ENCODE measurements at regions not wholly inside any gene's neighbourhood (a gene's known extent, or its start where the extent isn't known, plus 50 kb on each side); places are given as distances from the start of the nearest gene placed in this dataset.

GRCh38 chr4:32735856-32736590, 2015.9 kb downstream of the PCDH7 start:
- Histone ChIP-seq H3K9me3 (ENCODE audit: insufficient read depth, low read length) (no peaks in the 10 kb centered on the region), H3K9ac (ENCODE audit: insufficient read length, low read depth) (no peak overlapping the region), H3K27me3 (ENCODE audit: insufficient read depth, insufficient read length) (no peaks in the 10 kb centered on the region), H3K36me3 (ENCODE audit: insufficient read depth, insufficient read length, low read length) (no peaks in the 10 kb centered on the region), H3K4me1 (ENCODE audit: insufficient read depth, insufficient read length) (no peaks in the 10 kb centered on the region), H3K4me3 (ENCODE audit: insufficient read length, low read depth) (no peak overlapping the region)
- no peak for TF ChIP-seq SUZ12 (IDR thresholded peaks at IDR 0.05; ENCODE audit: extremely low read depth, insufficient read depth, insufficient read length)
- no peak for TF ChIP-seq YY1 (IDR thresholded peaks at IDR 0.05; ENCODE audit: insufficient read depth, insufficient read length)
- no peak for TF ChIP-seq ZNF274 (IDR thresholded peaks at IDR 0.05; ENCODE audit: low read depth, low read length)
- no peak for DNase-seq (ENCODE audit: low read depth, low spot score)

GRCh38 chr4:32744211-32744610, 2024.0 kb downstream of the PCDH7 start:
- TF ChIP-seq YY1 (IDR thresholded peaks at IDR 0.05; ENCODE audit: insufficient read depth, insufficient read length) (no peak), SUZ12 (IDR thresholded peaks at IDR 0.05; ENCODE audit: extremely low read depth, insufficient read depth, insufficient read length) (no peak)
- Histone ChIP-seq H3K27me3 (ENCODE audit: insufficient read depth, insufficient read length) (no peaks in the 10 kb centered on the region), H3K36me3 (ENCODE audit: insufficient read depth, insufficient read length, low read length) (no peaks in the 10 kb centered on the region), H3K9me3 (ENCODE audit: insufficient read depth, low read length) (no peaks in the 10 kb centered on the region), H3K4me1 (ENCODE audit: insufficient read depth, insufficient read length) (no peaks in the 10 kb centered on the region), H3K9ac (ENCODE audit: insufficient read length, low read depth) (no peak overlapping the region), H3K4me3 (ENCODE audit: insufficient read length, low read depth) (no peak overlapping the region)
- DNase-seq (ENCODE audit: low read depth, low spot score), result no peak

GRCh38 chr4:32745351-32745750, 2025.2 kb downstream of the PCDH7 start:
- no peak for TF ChIP-seq ZNF274 (IDR thresholded peaks at IDR 0.05; ENCODE audit: low read depth, low read length)
- no peak for TF ChIP-seq YY1 (IDR thresholded peaks at IDR 0.05; ENCODE audit: insufficient read depth, insufficient read length)
- TF ChIP-seq SUZ12 (IDR thresholded peaks at IDR 0.05; ENCODE audit: extremely low read depth, insufficient read depth, insufficient read length), result no peak
- Histone ChIP-seq H3K4me1 (ENCODE audit: insufficient read depth, insufficient read length) (no peaks in the 10 kb centered on the region), H3K4me3 (ENCODE audit: insufficient read length, low read depth) (no peak overlapping the region), H3K9ac (ENCODE audit: insufficient read length, low read depth) (no peak overlapping the region), H3K9me3 (ENCODE audit: insufficient read depth, low read length) (no peaks in the 10 kb centered on the region), H3K36me3 (ENCODE audit: insufficient read depth, insufficient read length, low read length) (no peaks in the 10 kb centered on the region), H3K27me3 (ENCODE audit: insufficient read depth, insufficient read length) (no peaks in the 10 kb centered on the region)
- DNase-seq (ENCODE audit: low read depth, low spot score), result no peak

- no peak overlapping the region for H3K9ac ChIP-seq (ENCODE audit: insufficient read length, low read depth)
- TF ChIP-seq YY1 (IDR thresholded peaks at IDR 0.05; ENCODE audit: insufficient read depth, insufficient read length) (no peak), ZNF274 (IDR thresholded peaks at IDR 0.05; ENCODE audit: low read depth, low read length) (no peak), SUZ12 (IDR thresholded peaks at IDR 0.05; ENCODE audit: extremely low read depth, insufficient read depth, insufficient read length) (no peak)
- DNase-seq (ENCODE audit: low read depth, low spot score), result no peak
- no peak overlapping the region for H3K4me3 ChIP-seq (ENCODE audit: insufficient read length, low read depth)
- H3K36me3 ChIP-seq (ENCODE audit: insufficient read depth, insufficient read length, low read length), result no peaks in the 10 kb centered on the region
- no peaks in the 10 kb centered on the region for H3K4me1 ChIP-seq (ENCODE audit: insufficient read depth, insufficient read length)
- no peaks in the 10 kb centered on the region for H3K27me3 ChIP-seq (ENCODE audit: insufficient read depth, insufficient read length)
- H3K9me3 ChIP-seq (ENCODE audit: insufficient read depth, low read length), result no peaks in the 10 kb centered on the region
These were observed 2027.9 kb downstream of the PCDH7 start for GRCh38 chr4:32748061-32748460.

- TF ChIP-seq ZNF274 (IDR thresholded peaks at IDR 0.05; ENCODE audit: low read depth, low read length) (no peak), YY1 (IDR thresholded peaks at IDR 0.05; ENCODE audit: insufficient read depth, insufficient read length) (no peak), SUZ12 (IDR thresholded peaks at IDR 0.05; ENCODE audit: extremely low read depth, insufficient read depth, insufficient read length) (no peak)
- no peaks in the 10 kb centered on the region for H3K36me3 ChIP-seq (ENCODE audit: insufficient read depth, insufficient read length, low read length)
- no peak for DNase-seq (ENCODE audit: low read depth, low spot score)
- H3K9ac ChIP-seq (ENCODE audit: insufficient read length, low read depth), result no peak overlapping the region
- H3K4me3 ChIP-seq (ENCODE audit: insufficient read length, low read depth), result no peak overlapping the region
- no peaks in the 10 kb centered on the region for H3K27me3 ChIP-seq (ENCODE audit: insufficient read depth, insufficient read length)
- H3K9me3 ChIP-seq (ENCODE audit: insufficient read depth, low read length), result no peaks in the 10 kb centered on the region
- no peaks in the 10 kb centered on the region for H3K4me1 ChIP-seq (ENCODE audit: insufficient read depth, insufficient read length)
These were observed 2028.3 kb downstream of the PCDH7 start for GRCh38 chr4:32748498-32748897.

GRCh38 chr4:32752962-32753361, 2032.8 kb downstream of the PCDH7 start:
- Histone ChIP-seq H3K36me3 (ENCODE audit: insufficient read depth, insufficient read length, low read length) (no peaks in the 10 kb centered on the region), H3K27me3 (ENCODE audit: insufficient read depth, insufficient read length) (no peaks in the 10 kb centered on the region)
- no peak for TF ChIP-seq ZNF274 (IDR thresholded peaks at IDR 0.05; ENCODE audit: low read depth, low read length)
- no peak for TF ChIP-seq YY1 (IDR thresholded peaks at IDR 0.05; ENCODE audit: insufficient read depth, insufficient read length)
- no peak for TF ChIP-seq SUZ12 (IDR thresholded peaks at IDR 0.05; ENCODE audit: extremely low read depth, insufficient read depth, insufficient read length)

GRCh38 chr4:32768664-32769389, 2048.7 kb downstream of the PCDH7 start:
- Histone ChIP-seq H3K4me3 (ENCODE audit: insufficient read length, low read depth) (no peak overlapping the region), H3K36me3 (ENCODE audit: insufficient read depth, insufficient read length, low read length) (no peaks in the 10 kb centered on the region), H3K9ac (ENCODE audit: insufficient read length, low read depth) (no peak overlapping the region), H3K27me3 (ENCODE audit: insufficient read depth, insufficient read length) (no peaks in the 10 kb centered on the region), H3K9me3 (ENCODE audit: insufficient read depth, low read length) (no peaks in the 10 kb centered on the region), H3K4me1 (ENCODE audit: insufficient read depth, insufficient read length) (no peaks in the 10 kb centered on the region)
- DNase-seq (ENCODE audit: low read depth, low spot score), result no peak
- TF ChIP-seq SUZ12 (IDR thresholded peaks at IDR 0.05; ENCODE audit: extremely low read depth, insufficient read depth, insufficient read length) (no peak), YY1 (IDR thresholded peaks at IDR 0.05; ENCODE audit: insufficient read depth, insufficient read length) (no peak), ZNF274 (IDR thresholded peaks at IDR 0.05; ENCODE audit: low read depth, low read length) (no peak)

More at GRCh38 chr4:32752962-32753361, 2032.8 kb downstream of the PCDH7 start:
- no peak for DNase-seq (ENCODE audit: low read depth, low spot score)
- Histone ChIP-seq H3K4me1 (ENCODE audit: insufficient read depth, insufficient read length) (no peaks in the 10 kb centered on the region), H3K9ac (ENCODE audit: insufficient read length, low read depth) (no peak overlapping the region), H3K9me3 (ENCODE audit: insufficient read depth, low read length) (no peaks in the 10 kb centered on the region), H3K4me3 (ENCODE audit: insufficient read length, low read depth) (no peak overlapping the region)

All from NT2/D1 (cell line).